ENCODE measurements at regions not wholly inside any gene's neighbourhood (a gene's known extent, or its start where the extent isn't known, plus 50 kb on each side); places are given as distances from the start of the nearest gene placed in this dataset.

DNA sequence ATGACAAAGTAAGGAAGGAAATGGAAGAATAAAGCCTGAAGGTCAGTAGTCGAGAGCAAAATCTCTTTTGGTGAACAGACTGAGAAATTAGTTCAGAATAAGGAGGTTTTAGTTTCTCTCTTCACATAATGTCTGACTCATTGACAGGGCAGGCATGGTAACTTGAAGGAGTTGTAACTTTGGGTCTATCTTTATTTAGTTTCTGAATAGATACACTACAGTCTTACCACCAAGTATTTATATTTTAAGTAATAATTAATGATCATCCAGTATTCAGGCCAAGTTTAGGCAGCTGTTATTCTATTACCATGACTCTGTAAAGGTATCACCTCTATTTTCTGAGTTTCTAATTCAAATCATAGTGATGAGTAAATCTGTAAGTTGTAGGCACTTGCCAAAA lies 219.9 kb downstream of the SPRY2 start:
- DNase-seq, result no peak

DNA sequence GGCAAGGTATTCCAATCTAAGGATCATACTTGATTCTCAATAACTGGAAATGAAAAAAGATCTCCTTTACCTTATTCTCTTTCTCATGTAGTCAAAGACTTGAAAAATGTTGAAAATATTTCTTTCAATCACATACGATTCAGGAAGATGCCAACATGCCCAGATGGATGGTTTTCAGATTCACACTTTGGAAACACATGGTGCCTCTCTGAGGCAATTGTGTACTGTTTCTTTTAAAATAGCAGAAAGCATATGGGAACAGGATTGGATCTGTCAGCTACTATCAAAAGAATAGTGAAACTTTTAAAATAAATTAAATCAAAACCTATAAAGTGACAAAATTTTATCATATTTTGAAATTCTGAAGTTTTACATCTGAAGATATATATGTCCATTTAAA lies 222.4 kb downstream of the SPRY2 start:
- no peak for DNase-seq

DNA sequence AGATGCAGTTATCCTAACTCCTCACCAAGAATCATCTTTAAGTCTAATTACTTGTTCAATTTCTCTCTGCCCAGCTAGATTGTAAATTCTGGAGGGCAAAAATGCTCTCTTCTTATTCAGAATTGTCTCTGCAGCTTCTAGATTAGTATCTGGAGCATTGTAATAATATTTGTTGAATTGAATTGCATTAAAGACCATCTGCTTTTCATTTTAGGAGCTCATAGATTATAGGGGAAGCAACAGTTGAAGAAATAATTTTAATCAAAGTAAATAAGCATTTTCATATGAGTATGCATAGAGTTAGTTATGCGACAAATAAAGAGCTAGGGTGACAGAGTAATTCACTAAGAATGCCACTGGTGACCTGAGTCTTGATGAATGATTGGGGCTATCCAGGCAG lies 222.8 kb downstream of the SPRY2 start:
- DNase-seq, result no peak

DNA sequence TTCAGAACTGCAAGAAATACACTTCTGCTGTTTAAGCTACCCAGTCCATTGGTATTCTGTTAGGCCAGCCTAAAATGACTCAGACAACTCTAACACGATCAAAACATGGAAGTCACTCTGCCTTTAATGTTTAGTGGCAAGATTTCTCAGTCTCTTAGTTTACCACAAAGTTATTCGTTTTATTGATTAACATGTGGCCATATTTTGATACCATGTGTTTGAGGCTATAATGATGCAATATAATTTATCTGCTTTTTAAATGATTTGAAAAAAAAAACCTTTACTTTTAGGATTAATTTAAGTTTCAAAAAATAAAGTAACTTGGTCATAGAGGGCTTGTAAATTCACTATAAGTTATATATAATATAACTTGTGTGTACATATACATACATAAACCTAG lies 223.4 kb downstream of the SPRY2 start:
- no peak for DNase-seq

DNA sequence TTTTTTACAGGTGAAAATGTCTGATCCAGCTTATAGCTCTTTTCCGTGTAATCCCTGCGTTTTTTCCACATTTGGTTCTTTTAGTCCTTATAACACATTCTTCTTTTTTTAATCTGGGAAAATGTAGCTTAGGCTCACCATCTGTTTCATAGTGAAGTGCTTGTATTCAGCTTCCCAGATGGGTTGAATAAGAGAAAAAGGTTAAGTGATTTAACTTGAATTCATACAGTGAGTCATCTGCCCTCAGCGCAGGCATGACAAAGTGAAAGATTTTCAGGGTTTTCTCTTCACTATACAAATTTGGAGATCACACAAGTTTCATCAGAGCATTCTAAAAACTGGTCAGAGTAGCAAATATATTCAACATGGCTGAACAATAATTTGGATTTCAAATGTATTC lies 224.8 kb downstream of the SPRY2 start:
- no peak for DNase-seq

DNA sequence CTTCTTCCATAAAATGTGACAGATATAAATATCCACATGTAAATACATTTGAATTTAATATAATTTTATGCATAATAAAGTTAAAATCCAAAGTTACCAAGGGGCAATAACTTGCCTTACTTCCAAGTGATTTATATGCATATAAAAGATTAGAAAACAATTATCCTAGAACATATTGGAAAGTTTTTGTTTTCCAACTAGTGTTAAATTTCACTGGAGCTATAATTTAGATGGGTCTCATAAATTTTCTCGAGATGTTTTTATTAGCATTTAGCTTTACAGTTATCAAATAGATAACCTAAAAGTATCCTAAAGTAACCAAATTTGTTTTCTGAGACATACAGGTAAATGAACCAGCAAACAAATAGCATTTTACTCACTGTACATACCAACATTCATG lies 225.3 kb downstream of the SPRY2 start:
- no peak for DNase-seq

DNA sequence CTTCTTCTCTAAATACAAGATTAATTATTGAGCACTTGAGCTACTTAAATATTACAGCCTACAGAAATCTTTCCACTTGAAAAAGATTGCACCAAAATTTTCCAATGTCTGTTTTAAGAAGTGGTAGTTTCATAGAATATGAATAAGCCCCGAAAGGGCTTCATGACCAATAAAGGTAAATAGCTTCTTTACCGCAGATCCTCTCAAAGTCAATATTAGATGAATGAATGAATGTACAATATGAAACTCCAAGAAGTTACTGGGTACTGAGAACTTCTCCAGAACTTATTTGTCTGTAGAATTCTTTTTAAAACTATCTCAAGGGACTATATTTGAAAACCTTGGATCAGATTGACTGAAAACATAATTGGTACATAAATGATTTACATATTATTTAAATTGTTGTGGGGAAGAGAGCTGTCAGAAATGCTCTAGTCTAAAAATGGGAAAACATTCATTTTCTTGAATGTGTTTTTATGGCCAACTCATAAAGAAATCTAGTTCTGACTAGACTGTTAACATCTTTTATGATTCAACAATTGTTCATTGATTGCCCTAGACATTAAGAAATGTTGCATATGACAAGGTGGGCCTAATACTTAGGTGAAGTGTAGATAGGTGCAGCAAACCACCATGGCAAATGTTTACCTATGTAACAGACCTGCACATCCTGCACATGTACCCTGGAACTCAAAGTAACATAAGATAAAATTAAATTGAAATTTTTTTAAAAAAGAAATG lies 227.0 kb downstream of the SPRY2 start:
- DNase-seq, result no peak

DNA sequence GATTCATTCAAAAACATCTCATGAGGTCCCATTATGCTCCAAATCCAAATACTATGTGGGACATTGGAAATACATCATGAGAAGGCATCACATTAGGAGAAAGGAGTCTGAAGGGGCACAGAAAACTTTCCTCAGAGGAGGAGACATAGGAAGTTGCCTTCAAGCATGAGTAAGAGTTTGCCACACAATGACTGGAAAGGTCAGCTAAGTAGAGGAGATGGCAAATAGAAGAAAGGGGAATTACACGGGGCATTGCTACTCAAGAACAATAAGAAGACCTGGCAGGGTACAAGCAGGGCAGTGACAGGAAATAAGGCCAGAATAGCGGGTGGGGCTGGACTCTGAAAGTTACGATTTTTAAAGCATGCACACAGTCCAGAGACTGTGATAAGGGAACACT lies 231.6 kb downstream of the SPRY2 start:
- no peak for DNase-seq

DNA sequence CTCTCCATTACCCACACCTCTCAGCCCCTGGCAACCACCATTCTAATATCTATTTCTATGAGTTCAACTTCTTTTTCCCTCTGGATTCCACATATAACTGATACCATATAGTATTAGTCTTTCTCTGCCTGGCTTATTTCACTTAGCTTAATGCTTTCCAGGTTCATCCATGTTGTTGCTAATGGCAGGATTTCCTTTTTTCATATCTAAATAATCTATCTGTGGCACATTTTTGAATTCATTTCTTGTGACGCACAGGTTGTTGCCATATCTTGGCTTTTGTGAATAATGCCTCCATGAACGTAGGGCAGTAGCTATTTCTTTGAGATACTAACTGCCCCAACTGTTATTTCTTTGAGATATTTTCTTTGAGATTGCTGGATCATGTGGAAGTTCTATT lies 235.6 kb downstream of the SPRY2 start:
- DNase-seq, result no peak

DNA sequence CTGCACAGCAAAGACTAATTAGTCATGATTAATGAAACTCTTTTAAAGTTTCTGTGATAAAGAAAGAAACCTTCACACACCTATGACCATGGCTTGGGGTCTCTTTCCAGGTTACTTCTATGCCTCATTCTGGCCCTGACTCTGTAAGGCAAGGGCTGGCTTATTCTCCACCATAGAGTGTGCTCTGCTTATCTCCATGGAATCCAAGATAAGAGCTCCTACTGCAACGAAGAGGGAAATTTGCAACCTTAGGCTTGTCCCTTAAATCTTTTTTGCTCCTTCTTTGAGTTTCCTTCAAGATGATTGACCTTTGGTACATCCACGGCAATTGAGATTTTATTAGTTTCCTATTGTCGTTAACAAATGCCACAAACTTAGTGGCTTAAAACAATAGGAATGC lies 239.9 kb downstream of the SPRY2 start:
- no peak for DNase-seq

DNA sequence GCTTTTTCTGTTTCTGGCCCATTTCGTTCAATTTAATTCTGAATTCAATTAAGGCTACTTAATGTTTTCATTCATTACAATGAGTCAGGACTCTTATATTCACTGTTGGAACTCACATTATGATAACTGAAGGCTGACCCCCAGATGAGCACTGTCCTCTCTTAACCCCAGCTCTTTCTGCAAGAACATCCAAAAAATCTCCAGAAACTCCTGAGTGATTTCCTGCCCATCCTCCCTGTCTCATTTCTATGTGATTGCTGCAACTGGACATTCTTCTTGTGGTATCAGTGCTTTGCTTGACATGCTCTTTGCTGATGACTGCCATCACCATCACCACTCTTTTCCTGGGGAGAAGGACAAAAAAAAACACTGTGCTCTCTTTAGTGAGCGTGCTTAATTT lies 240.3 kb downstream of the SPRY2 start:
- no peak for DNase-seq

DNA sequence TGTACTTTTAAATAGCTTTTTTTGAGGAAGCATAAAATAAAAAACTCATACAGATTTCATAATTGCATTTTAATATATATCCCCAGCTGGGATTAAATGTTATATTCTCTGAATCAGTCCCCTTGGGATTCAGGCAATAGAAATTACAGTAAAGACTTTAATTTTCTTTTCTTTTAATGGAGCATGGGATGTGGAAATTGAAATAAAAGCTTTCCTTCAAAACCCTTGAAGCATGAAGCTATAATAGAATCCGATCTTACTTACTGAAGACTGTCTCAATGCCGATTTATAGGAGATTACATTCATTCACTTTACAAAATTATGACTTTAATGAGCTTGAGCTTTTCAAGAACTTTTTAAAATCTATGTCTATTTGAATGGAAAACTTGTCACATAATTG lies 243.4 kb downstream of the SPRY2 start:
- DNase-seq, result no peak

DNA sequence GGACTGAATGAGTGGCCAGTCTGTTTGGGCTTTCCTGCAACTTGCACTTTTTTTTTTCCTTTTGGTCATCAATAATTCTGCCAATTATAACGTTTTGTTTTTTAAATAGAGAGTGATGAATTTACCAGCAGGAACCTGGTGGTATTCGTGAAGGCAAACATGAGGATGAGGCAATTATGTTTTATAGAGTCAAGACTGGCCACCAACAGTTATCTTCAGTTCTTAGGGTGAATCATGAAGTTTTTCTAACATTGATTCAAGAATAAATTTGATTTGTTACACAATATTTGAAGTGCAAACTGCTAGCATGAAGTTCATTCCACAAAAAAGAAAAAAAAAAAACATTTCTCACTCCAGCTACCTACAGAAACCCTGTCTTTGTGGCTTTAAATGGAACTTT lies 244.5 kb downstream of the SPRY2 start:
- no peak for DNase-seq

DNA sequence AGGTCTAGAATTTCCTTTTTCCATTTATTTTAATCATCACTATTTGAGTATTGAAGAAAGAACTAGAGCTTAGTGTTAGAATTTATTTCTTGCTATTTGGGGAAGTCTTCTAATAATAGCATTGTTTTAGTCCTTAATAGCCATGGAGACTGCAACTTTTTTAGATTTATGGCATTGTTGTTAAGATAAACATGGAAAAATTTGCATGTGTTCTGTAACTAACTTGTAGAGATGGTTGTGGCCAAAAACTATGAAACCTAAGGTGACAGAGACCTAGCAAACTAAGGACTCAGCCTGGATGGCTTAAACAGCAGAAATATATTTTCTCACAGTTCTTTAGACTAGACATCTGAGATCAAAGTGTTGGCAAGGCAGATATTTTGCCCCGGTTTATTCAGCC lies 246.4 kb downstream of the SPRY2 start:
- no peak for DNase-seq

DNA sequence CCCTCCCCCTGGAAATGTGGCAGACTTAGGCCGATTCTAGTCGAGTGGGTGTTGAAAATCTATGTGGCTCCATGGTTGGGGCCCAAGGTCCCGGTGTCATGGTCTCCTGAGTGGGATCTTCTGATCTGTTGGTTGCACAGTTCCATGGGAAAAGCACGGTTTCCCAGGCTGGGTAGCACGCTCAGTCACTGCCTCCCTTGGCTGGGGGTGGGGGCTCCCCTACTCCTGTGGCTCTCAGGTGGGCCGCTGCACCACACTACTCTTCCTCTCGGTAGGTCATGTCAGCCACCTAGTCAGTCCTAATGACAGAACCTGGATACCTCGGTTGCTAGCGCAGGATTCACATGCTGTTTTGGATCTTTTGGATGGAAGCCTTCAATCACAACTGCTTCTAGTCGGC lies 247.0 kb downstream of the SPRY2 start:
- no peak for DNase-seq

DNA sequence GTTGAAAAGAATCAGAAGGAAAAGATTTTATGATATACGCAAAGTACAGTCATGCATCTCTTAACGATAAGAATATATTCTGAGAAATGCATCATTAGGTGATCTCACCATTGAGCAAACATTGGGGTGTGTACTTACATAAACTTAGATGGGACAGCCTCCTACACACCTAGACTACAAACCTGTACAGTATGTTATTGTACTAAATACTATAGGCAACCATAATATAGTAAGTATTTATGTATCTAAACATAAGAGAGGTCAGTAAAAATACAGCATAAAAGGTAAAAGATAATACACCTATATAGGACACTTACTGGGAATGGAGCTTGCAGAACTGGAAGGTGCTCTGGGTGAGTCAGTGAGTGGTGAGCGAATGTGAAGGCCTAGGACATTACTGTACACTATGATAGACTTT lies 254.6 kb downstream of the SPRY2 start:
- DNase-seq, result no peak

DNA sequence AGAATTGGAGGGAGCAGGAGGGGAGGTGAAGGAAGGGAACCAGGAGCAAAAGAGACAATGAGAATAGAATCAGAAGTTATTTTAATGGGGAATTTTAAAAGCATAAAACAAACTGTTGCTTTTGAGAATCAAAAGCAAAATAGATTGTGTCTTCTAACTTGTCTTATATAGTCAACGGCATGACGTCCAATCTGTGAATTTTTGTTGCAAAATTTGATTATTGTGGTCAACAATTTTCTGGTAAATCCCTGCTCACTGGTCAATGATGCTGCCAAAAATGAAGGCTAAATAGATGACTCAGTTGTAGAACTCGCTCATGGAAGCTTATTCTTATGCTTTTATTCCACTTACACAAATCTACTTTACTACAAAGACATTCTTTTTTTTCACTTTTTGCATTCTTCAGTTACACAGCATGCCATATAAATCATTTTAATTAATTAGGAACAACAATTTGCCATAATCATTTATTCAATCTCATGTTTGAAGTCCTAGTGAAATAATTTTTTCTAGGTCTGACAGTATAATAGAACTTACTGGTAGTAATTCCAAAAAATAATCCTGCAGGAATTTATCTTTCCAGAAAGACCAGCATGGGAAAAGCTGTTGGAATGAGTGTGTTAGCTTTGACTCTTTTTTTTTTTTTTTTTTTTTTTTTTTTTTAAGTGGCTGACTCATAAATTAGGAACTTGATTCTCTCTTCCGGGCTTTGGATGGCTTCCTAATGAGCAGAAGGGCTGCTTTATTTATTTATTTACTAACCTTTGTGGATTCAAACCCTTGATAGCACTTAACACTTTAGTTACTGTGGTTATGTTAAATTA lies 256.9 kb downstream of the SPRY2 start:
- no peak for DNase-seq

DNA sequence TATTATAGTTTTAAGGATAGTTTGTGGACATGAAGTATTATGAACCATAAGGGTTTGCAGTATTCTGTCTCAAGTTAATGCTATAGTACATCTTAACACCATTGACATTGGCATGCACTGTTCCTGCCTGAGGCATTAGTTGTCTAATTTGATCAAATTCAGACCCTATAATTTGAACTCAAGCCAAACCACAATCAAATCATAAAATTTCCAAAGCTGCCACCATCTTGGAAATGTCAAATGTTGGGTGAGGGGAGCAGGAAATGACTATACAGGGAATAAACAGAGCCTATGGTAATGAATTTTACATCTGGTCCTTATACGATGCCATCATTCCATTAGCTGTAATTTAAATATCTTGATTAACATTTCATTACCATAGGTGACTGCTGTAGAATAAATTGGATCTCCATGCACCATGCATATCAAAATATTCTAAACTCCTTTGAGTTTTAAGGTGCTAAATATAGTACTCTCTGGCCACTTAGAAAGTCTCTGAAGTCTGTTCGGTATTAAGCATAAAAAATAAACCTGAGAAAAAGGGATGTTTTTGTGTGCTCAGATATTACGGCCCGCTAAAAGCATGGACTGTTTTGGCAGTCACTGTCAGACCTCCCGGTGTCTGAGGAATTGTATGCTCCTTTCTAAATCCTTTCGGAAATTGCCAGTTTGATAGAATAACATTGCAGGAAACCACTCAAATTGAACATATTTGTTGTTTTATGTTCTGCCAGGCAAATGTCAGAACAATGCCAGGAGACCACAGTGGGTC lies 257.7 kb downstream of the SPRY2 start:
- DNase-seq, result no peak

DNA sequence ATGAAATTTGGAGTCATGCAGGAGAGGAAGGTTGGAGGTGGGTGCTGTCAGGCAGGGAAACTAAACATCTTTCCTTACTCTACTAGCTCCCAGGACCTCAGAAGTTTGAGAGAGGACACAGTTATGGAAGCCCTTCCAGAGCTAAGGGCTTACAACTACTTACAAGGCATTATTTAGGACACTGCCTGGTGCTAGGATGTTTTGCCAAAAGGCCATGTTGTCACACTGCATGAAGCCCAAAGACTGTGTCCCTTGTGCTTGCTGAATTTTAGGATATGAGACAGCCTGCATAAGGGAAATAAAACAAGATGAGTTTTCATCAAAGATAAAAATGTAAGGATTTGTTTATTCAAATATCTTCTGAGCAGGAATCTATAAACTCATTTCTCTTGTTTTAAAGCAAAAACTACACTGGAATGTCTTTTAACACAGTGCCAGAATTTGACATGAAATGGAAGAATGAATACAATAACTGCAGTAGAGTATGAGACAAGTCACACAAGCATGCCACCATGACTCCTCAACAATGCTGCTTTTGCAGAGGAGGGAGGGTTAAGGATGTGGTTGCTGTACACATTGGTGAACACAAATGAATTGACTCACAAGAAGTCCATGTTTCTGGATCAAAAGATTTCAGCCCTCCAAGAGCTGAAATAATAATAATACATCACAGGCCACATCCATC lies 258.4 kb downstream of the SPRY2 start:
- DNase-seq, result no peak

DNA sequence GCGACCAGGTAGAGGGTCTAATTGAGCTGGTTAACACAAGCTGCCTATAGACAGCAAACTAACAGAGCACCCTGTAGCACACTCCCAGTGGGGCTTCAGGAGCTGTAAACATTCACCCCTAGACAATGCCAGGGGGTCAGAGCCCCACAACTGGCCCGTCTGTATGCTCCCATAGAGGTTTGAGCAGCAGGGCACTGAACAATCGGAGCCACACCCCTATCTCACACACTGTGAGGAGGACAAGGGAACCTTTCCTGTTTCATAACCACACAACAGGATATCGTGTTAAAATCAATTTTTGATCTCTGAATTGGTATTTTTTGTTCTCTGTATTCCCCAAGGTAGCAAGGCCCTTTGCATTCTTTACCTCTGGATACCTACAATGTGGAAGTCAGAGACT lies 266.1 kb downstream of the SPRY2 start:
- DNase-seq, result no peak

DNA sequence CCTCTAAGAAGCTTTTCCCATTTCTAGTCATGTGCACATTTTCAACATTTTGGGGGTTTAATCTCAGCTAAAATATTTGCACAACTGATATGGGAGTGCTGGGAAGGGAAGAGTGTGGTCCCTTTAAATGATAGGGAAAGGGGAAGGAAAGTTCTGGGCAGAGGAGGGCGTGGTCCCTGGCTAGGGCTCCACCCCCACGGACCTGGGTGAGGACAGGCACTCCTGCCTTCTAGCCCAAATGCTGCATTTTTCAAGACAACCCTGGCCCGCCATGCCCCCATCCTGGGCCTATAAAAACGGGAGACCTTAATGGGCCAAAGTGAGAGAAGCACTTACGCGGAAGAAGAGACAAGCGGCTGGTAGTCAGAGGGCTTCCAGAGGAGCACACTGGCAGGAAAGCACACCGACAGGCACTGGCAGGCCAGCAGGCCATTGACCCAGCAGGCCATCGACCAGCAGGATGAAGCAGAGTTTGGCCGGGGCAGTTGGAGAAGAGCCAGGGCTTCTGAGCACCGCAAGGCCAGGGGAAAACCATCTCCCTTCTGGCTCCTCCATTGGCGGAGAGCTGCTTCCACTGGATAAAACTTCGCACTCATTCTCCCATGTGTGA lies 266.7 kb downstream of the SPRY2 start:
- DNase-seq, result no peak

DNA sequence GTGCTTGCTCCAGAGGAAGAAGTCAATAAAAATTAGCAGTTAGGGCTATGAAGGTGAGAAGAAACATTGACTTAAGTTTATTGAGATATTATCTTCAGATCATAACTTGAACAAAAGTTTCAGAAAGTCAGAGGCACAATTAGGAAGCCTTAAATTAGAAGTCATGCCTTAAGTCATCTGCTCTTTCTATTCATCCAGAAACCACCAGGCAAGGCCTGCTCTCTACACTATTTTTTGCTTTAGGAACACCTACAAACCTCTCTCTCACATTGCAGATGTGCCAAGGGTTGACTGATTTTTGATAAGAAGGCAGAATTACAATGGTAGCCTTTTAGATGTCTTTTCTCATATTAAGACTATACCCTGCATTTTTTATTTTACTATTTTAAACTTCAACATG lies 268.7 kb downstream of the SPRY2 start:
- DNase-seq, result no peak
